ENCODE measurements at regions not wholly inside any gene's neighbourhood (a gene's known extent, or its start where the extent isn't known, plus 50 kb on each side); places are given as distances from the start of the nearest gene placed in this dataset.

DNA sequence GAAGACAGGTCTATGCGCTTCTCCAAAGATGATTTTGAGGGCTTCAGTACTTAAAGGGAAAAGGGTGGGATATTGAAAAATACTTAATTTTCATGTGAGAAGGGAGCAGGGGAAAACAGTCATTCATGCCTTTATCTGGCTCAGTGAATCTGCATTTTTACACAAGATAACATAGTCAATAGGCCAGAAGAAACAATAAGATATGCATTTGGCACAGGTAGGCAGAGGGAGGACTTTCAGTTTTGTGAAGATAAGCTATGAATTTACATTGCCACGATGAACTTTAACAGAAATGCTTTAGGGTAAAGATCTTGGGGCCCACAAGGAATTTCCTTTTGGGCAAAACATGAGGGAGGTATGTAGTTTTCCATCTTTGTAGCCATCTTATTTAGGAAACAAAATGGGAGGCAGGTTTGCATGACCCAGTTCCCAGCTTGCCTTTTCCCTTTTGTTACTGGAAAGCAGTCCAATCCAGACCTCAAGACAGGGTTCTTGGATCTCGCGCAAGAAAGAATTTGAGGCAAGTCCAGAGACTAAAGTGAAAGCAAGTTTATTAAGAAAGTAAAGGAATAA, 504.2 kb downstream of the IGSF11 start:
- 91% methylated on average over 4 of the region's 4 CpGs; no CpG with 5 or more reads in 1 of the 2 experiments for WGBS, 2 experiments (ENCODE audit: extremely low coverage in 1 of 2, insufficient coverage in 1 of 2, insufficient read length in 1 of 2, insufficient replicate concordance in 2 of 2, low coverage in 1 of 2, low lambda C conversion rate in 2 of 2, missing lambda C conversion rate in 1 of 2)
- CTCF ChIA-PET (ENCODE audit: partially characterized antibody) = interaction anchor here (0.6 kb wide), 1 partner anchor 177 kb away, joined by 4 read pairs; no protein-coding TSS in a partner anchor
- Histone ChIP-seq H3K18ac (ENCODE audit: extremely low read depth, low read length) (no peak overlapping the region), H3K4me3 (ENCODE audit: extremely low read depth in 1 of 4, insufficient read depth in 2 of 4, low read depth in 3 of 4, low read length in 4 of 4) (no peak overlapping the region), H2BK120ac (replicated peaks; ENCODE audit: low read depth, low read length) (no peak overlapping the region), H2AK5ac (ENCODE audit: low read depth, low read length) (no peak overlapping the region), H2BK20ac (ENCODE audit: low read length) (no peak overlapping the region), H3K79me1 (ENCODE audit: low read depth, low read length) (no peaks in the 10 kb centered on the region), H3K9ac (replicated peaks in 1 of 4; ENCODE audit: extremely low read depth in 1 of 4, low read depth in 3 of 4, low read length in 3 of 4) (no peak overlapping the region), H4K20me1 (replicated peaks in 1 of 2; ENCODE audit: control insufficient read depth in 1 of 2, insufficient read depth in 2 of 2, low read length in 2 of 2) (no peaks in the 10 kb centered on the region), H3K23ac (ENCODE audit: insufficient read length) (no peak overlapping the region), H4K5ac (ENCODE audit: insufficient read length, low read depth, low read length) (no peak overlapping the region), H2BK5ac (ENCODE audit: low read depth, low read length) (no peak overlapping the region), H4K8ac (ENCODE audit: extremely low read depth, insufficient read depth, low read length) (no peak overlapping the region), H3K27ac (ENCODE audit: low read depth, low read length) (no peak overlapping the region), H3K36me3 (ENCODE audit: control insufficient read depth in 2 of 4, insufficient read depth in 4 of 4, low read length in 3 of 4) (no peaks in the 10 kb centered on the region), H3K56ac (replicated peaks; ENCODE audit: insufficient read length, low read depth, low read length) (no peak overlapping the region), H3K14ac (ENCODE audit: insufficient read length) (no peak overlapping the region), H3K4me2 (ENCODE audit: insufficient read depth in 1 of 2, low read depth in 2 of 2, low read length in 2 of 2) (no peak overlapping the region), H2BK15ac (ENCODE audit: low read length) (no peak overlapping the region), H3K9me3 (ENCODE audit: insufficient read depth in 2 of 2, low read depth in 1 of 2, low read length in 1 of 2) (no peaks in the 10 kb centered on the region), H3K79me2 (ENCODE audit: control insufficient read depth in 1 of 2, insufficient read depth in 2 of 2, low read length in 2 of 2) (no peaks in the 10 kb centered on the region), H2BK12ac (ENCODE audit: low read depth, low read length) (no peak overlapping the region), H3K4ac (replicated peaks; ENCODE audit: insufficient read length, low read depth, low read length) (no peak overlapping the region), H4K91ac (replicated peaks; ENCODE audit: insufficient read length, low read length) (no peak overlapping the region), H3K4me1 (replicated peaks in 1 of 4; ENCODE audit: control insufficient read depth in 3 of 4, insufficient read depth in 4 of 4, low read length in 3 of 4) (no peaks in the 10 kb centered on the region), H3K27me3 (replicated peaks in 1 of 4; ENCODE audit: control insufficient read depth in 3 of 4, extremely low read depth in 1 of 4, insufficient read depth in 3 of 4, low read length in 3 of 4) (no peaks in the 10 kb centered on the region), H3K23me2 (ENCODE audit: low read depth, low read length) (no peaks in the 10 kb centered on the region), H2AFZ (ENCODE audit: low read length) (no peak overlapping the region)
- FAIRE-seq (no peak), DNase-seq (ENCODE audit: low read depth in 1 of 2, low spot score in 2 of 2) (no peak)
- POLR2A ChIA-PET (ENCODE audit: partially characterized antibody) = no interaction called here
- TF ChIP-seq, protein P1, sequence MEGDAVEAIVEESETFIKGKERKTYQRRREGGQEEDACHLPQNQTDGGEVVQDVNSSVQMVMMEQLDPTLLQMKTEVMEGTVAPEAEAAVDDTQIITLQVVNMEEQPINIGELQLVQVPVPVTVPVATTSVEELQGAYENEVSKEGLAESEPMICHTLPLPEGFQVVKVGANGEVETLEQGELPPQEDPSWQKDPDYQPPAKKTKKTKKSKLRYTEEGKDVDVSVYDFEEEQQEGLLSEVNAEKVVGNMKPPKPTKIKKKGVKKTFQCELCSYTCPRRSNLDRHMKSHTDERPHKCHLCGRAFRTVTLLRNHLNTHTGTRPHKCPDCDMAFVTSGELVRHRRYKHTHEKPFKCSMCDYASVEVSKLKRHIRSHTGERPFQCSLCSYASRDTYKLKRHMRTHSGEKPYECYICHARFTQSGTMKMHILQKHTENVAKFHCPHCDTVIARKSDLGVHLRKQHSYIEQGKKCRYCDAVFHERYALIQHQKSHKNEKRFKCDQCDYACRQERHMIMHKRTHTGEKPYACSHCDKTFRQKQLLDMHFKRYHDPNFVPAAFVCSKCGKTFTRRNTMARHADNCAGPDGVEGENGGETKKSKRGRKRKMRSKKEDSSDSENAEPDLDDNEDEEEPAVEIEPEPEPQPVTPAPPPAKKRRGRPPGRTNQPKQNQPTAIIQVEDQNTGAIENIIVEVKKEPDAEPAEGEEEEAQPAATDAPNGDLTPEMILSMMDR (IDR thresholded peaks at IDR 0.05; ENCODE audit: control extremely low read depth in 1 of 3, insufficient read depth in 1 of 3, low read depth in 1 of 3, low read length in 3 of 3) = no peak
- TF ChIP-seq HDAC2 (IDR thresholded peaks at IDR 0.05; ENCODE audit: borderline replicate concordance in 1 of 2, low read depth in 2 of 2, low read length in 2 of 2) = no peak
- TF ChIP-seq USF2 (IDR thresholded peaks at IDR 0.05; ENCODE audit: low read length) = no peak
- TF ChIP-seq SP2 (IDR thresholded peaks at IDR 0.05; ENCODE audit: low read length) = no peak
- TF ChIP-seq RNF2 (IDR thresholded peaks at IDR 0.05; ENCODE audit: borderline replicate concordance, low read depth, low read length, missing control alignments, poor library complexity, severe bottlenecking) = no peak
- TF ChIP-seq KDM5A (IDR thresholded peaks at IDR 0.05; ENCODE audit: low read length) = no peak
